ENCODE measurements at regions not wholly inside any gene's neighbourhood (a gene's known extent, or its start where the extent isn't known, plus 50 kb on each side); places are given as distances from the start of the nearest gene placed in this dataset.

GRCh38 chr9:115986508-115986907 is 167.1 kb upstream of the PAPPA start:
- H3K4me1 ChIP-seq: no peaks in the 10 kb centered on the region
- no peak for DNase-seq
- no peak for TF ChIP-seq CTCF (IDR thresholded peaks at IDR 0.05; ENCODE audit: low read depth, low read length)
- no peaks in the 10 kb centered on the region for H3K9me3 ChIP-seq
- no peak overlapping the region for H3K4me3 ChIP-seq (ENCODE audit: low read depth, low read length)
- H3K36me3 ChIP-seq: no peaks in the 10 kb centered on the region
- H3K27me3 ChIP-seq: no peaks in the 10 kb centered on the region

GRCh38 chr9:115988701-115989100 is 164.9 kb upstream of the PAPPA start:
- TF ChIP-seq CTCF (IDR thresholded peaks at IDR 0.05; ENCODE audit: low read depth, low read length): no peak
- H3K4me3 ChIP-seq (ENCODE audit: low read depth, low read length): no peak overlapping the region
- DNase-seq: no peak
- no peaks in the 10 kb centered on the region for H3K4me1 ChIP-seq
- H3K27me3 ChIP-seq: no peaks in the 10 kb centered on the region
- no peaks in the 10 kb centered on the region for H3K36me3 ChIP-seq
- H3K9me3 ChIP-seq: no peaks in the 10 kb centered on the region

- no peak for TF ChIP-seq CTCF (IDR thresholded peaks at IDR 0.05; ENCODE audit: low read depth, low read length)
- DNase-seq: no peak
- no peak overlapping the region for H3K4me3 ChIP-seq (ENCODE audit: low read depth, low read length)
- no peaks in the 10 kb centered on the region for H3K27me3 ChIP-seq
- no peaks in the 10 kb centered on the region for H3K4me1 ChIP-seq
- H3K9me3 ChIP-seq: no peaks in the 10 kb centered on the region
- H3K36me3 ChIP-seq: no peaks in the 10 kb centered on the region
Observed at GRCh38 chr9:115989831-115990230, 163.8 kb upstream of the PAPPA start.

GRCh38 chr9:115992834-115993233 is 160.8 kb upstream of the PAPPA start:
- no peaks in the 10 kb centered on the region for H3K4me1 ChIP-seq
- H3K9me3 ChIP-seq: no peaks in the 10 kb centered on the region
- TF ChIP-seq CTCF (IDR thresholded peaks at IDR 0.05; ENCODE audit: low read depth, low read length): no peak
- H3K4me3 ChIP-seq (ENCODE audit: low read depth, low read length): no peak overlapping the region
- H3K36me3 ChIP-seq: no peaks in the 10 kb centered on the region
- no peak for DNase-seq
- H3K27me3 ChIP-seq: no peaks in the 10 kb centered on the region

GRCh38 chr9:115997923-115998322 is 155.7 kb upstream of the PAPPA start:
- Histone ChIP-seq H3K4me3 (ENCODE audit: low read depth, low read length) (no peak overlapping the region), H3K36me3 (no peaks in the 10 kb centered on the region), H3K9me3 (no peaks in the 10 kb centered on the region), H3K4me1 (no peaks in the 10 kb centered on the region), H3K27me3 (no peaks in the 10 kb centered on the region)
- no peak for DNase-seq
- no peak for TF ChIP-seq CTCF (IDR thresholded peaks at IDR 0.05; ENCODE audit: low read depth, low read length)

GRCh38 chr9:115998666-115999065 is 154.9 kb upstream of the PAPPA start:
- no peaks in the 10 kb centered on the region for H3K27me3 ChIP-seq
- no peaks in the 10 kb centered on the region for H3K4me1 ChIP-seq
- H3K9me3 ChIP-seq: no peaks in the 10 kb centered on the region
- TF ChIP-seq CTCF (IDR thresholded peaks at IDR 0.05; ENCODE audit: low read depth, low read length): no peak
- no peak for DNase-seq
- no peak overlapping the region for H3K4me3 ChIP-seq (ENCODE audit: low read depth, low read length)
- H3K36me3 ChIP-seq: no peaks in the 10 kb centered on the region
